ENCODE measurements at regions not wholly inside any gene's neighbourhood (a gene's known extent, or its start where the extent isn't known, plus 50 kb on each side); places are given as distances from the start of the nearest gene placed in this dataset.

DNA sequence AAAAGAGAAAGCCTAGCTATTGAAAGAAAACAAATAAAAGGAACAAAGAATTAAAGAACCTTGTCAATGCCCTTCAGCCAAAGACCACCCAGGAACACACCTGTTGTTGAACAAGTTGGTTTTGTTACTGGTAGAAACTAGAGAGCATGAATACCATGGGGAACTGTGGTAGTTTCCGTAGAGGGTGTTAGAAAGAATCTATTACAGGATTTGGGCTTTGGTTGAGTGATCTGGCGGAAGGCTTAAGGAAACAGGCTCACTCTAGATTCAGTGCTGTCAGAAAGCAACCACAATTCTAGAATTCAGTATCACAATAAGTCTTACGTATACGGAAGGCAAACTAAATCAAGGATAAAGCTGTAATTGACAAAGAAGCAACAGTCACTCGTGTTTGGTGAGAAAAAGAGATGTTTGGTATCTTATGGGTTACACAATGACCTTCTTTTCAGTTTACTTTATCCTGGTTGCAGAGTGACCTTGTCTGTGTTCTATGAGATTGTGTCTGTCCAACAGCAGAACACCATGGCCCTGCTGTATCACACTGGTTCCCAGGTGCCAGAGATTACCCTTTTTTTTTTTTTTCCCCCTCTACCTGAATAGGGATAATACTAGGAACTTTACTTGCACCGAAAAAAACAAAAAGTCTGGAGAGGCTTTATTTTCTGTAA is 265.9 kb downstream of the SHQ1 start:
- no peak for DNase-seq (ENCODE audit: low spot score in 2 of 2)
- no peak for TF ChIP-seq POLR2A (IDR thresholded peaks at IDR 0.05)
- TF ChIP-seq EP300 (IDR thresholded peaks at IDR 0.05) = no peak
- TF ChIP-seq, protein P1, sequence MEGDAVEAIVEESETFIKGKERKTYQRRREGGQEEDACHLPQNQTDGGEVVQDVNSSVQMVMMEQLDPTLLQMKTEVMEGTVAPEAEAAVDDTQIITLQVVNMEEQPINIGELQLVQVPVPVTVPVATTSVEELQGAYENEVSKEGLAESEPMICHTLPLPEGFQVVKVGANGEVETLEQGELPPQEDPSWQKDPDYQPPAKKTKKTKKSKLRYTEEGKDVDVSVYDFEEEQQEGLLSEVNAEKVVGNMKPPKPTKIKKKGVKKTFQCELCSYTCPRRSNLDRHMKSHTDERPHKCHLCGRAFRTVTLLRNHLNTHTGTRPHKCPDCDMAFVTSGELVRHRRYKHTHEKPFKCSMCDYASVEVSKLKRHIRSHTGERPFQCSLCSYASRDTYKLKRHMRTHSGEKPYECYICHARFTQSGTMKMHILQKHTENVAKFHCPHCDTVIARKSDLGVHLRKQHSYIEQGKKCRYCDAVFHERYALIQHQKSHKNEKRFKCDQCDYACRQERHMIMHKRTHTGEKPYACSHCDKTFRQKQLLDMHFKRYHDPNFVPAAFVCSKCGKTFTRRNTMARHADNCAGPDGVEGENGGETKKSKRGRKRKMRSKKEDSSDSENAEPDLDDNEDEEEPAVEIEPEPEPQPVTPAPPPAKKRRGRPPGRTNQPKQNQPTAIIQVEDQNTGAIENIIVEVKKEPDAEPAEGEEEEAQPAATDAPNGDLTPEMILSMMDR (IDR thresholded peaks at IDR 0.05) = no peak
- no peaks in the 10 kb centered on the region for H3K36me3 ChIP-seq
- H3K4me1 ChIP-seq = peaks cover 0 to 17% (median 4%) of the 10 kb centered on the region in 4 donors
- H3K27me3 ChIP-seq = no peaks in the 10 kb centered on the region
- H3K9me3 ChIP-seq = no peaks in the 10 kb centered on the region
- no peak overlapping the region for H3K4me3 ChIP-seq
- no peak overlapping the region for H3K27ac ChIP-seq
- 60 to 69% methylated on average over 6 of the region's 6 CpGs for WGBS, 2 donors

DNA sequence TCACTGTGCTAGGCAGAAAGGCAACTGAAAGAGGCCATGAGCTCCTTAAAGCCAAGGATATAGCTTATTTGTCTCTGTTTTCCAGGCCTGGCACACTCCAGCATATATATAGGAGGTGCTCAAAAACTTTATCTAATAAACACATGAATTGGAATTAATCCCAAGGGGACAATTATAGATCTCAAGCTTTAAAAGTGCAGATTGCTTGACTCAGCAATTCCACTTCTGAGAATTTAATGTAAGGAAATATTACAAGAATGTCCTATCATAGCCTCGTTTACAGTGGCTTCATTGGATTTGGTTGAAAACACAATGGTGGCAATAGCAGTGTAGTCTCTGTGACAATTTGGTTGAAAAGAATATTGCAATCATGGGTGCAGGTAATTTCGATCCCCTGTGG is 267.3 kb downstream of the SHQ1 start:
- whole genome bisulfite sequencing, 2 donors = 61 to 71% methylated on average over 2 of the region's 2 CpGs
- Histone ChIP-seq H3K27me3 (no peaks in the 10 kb centered on the region), H3K27ac (no peak overlapping the region), H3K9me3 (no peaks in the 10 kb centered on the region), H3K36me3 (no peaks in the 10 kb centered on the region), H3K4me1 (peaks cover 0 to 6% (median 0%) of the 10 kb centered on the region in 4 donors), H3K4me3 (no peak overlapping the region)
- no peak for DNase-seq (ENCODE audit: low spot score in 2 of 2)
- TF ChIP-seq, protein P1 (IDR thresholded peaks at IDR 0.05) = no peak
- TF ChIP-seq POLR2A (IDR thresholded peaks at IDR 0.05) (no peak), EP300 (IDR thresholded peaks at IDR 0.05) (no peak)

DNA sequence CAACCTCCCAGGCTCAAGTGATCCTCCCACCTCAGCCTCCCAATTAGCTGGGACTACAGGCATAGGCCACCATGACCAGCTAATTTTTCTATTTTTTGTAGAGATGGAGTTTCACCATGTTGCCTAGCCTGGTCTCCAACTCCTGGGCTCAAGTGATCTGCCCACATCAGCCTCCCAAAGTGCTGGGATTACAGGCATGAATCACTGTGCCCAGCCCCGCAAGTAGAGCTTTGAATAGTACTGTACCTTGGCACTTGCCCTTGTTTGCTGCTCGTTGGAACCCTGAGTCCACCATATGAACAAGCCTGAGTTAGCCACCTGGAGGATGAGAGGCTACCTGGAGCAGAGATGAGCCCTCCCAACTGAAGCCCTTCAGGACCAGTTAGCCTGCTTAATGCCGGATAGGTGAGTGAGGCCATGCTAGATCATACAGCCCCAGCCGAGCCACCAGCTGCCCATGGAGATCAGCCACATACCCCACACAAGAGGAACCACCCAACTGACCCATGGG is 267.9 kb downstream of the SHQ1 start:
- no peak overlapping the region for H3K4me3 ChIP-seq
- H3K36me3 ChIP-seq = no peaks in the 10 kb centered on the region
- TF ChIP-seq, protein P1 (IDR thresholded peaks at IDR 0.05) = no peak
- TF ChIP-seq POLR2A (IDR thresholded peaks at IDR 0.05) (no peak), EP300 (IDR thresholded peaks at IDR 0.05) (no peak)
- H3K9me3 ChIP-seq = no peaks in the 10 kb centered on the region
- no peaks in the 10 kb centered on the region for H3K4me1 ChIP-seq
- WGBS, 2 donors = 73 to 100% methylated on average over 3 to 4 of the region's 4 CpGs
- H3K27ac ChIP-seq = no peak overlapping the region
- no peak for DNase-seq (ENCODE audit: low spot score in 2 of 2)
- H3K27me3 ChIP-seq = no peaks in the 10 kb centered on the region

DNA sequence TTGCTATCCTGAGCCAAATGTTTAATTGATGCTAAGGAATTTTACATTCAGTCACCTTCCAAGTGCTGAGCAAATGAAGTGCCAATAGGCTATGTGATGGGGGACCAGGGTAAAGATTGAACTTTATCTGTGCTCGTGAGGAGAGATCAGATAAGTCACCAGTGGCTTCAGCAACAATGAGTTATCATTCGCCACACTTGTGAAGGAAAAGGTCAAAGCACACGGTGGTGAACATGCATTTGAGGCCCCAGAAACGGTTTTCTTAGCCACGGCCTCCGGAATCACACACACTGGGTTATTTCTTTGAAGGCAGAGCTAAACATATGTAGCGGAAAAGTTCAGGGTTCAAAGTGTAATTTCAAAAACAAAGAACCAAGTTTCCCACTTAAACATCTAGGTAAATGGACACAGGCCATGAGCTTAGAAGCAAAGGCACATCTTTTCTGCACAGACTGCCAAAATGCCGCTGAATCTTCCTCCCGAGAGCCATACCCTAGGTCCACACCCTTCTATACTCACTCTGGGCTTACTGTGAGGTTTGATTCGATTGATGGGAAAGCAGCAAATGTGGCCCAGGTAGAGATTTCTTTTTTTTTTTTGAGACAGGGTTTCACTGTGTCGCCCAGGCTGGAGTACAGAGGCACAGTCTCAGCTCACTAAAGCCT is 268.5 kb downstream of the SHQ1 start:
- DNase-seq (ENCODE audit: low spot score in 2 of 2) = no peak
- H3K36me3 ChIP-seq = no peaks in the 10 kb centered on the region
- no peaks in the 10 kb centered on the region for H3K4me1 ChIP-seq
- no peak overlapping the region for H3K4me3 ChIP-seq
- no peak for TF ChIP-seq POLR2A (IDR thresholded peaks at IDR 0.05)
- TF ChIP-seq, protein P1 (IDR thresholded peaks at IDR 0.05) = no peak
- no peak for TF ChIP-seq EP300 (IDR thresholded peaks at IDR 0.05)
- no peaks in the 10 kb centered on the region for H3K27me3 ChIP-seq
- H3K27ac ChIP-seq = no peak overlapping the region
- 83 to 89% methylated on average over 11 of the region's 11 CpGs for WGBS, 2 donors
- no peaks in the 10 kb centered on the region for H3K9me3 ChIP-seq

DNA sequence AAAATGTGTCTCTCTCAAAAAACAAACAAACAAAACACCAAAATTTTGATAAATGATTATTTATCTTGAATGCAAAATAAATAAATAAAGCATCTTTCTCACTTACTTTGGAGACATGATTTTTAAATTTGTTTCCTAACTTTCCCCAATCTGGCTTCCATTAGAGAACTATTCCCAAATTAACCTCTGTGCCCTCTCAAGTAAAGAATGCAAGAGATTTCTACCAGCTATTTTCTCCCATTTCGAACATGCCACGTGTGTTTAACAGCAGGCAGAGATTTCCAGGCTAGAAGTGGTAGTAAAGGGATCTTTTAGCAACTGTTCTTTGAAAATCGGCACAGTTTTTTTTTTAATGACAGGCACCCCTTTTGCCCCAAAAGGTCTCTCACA is 269.1 kb downstream of the SHQ1 start:
- TF ChIP-seq, protein P1 (IDR thresholded peaks at IDR 0.05) = no peak
- no peak for TF ChIP-seq EP300 (IDR thresholded peaks at IDR 0.05)
- TF ChIP-seq POLR2A (IDR thresholded peaks at IDR 0.05) = no peak
- Histone ChIP-seq H3K4me1 (no peaks in the 10 kb centered on the region), H3K9me3 (no peaks in the 10 kb centered on the region), H3K36me3 (no peaks in the 10 kb centered on the region), H3K27ac (no peak overlapping the region), H3K4me3 (no peak overlapping the region), H3K27me3 (no peaks in the 10 kb centered on the region)
- DNase-seq (ENCODE audit: low spot score in 2 of 2) = no peak
- 49 to 55% methylated on average over 3 of the region's 3 CpGs for WGBS, 2 donors
